NCI-H2107 treated with DMSO at 0.1 percent for 48 hours (cell line): ENCODE measurements at regions not wholly inside any gene's neighbourhood (a gene's known extent, or its start where the extent isn't known, plus 50 kb on each side); places are given as distances from the start of the nearest gene placed in this dataset.
"Not testable (repeated sequence)": the region's sequence is repeated elsewhere in the genome, so short reads cannot be mapped to it uniquely, and the experiment has no call there.

Experiments used
- DNase-seq: peaks from one replicate; lab custom pipeline; 2025; ENCODE audit not compliant: unreplicated experiment; lab: John Stamatoyannopoulos, UW

DNA sequence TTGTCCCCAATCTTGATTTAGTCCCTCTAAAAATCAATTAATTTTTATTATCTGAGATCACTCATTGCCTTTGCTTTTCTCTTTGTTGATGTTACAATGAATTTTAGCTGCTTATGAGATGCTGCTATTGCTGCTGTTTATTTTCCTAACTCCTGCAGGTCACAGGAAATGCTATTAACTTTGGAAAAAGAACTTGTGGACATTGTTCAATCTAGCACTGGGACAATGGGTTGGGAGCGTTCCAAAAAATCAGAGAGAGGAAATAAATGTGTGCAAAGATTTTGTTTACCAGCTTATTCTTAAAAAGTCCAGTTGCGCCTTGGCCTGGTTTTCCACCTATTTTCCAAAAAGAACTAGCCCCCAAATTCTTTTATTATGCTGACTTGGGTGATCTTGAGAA is 268.3 kb downstream of the PTH2R start:
- no peak for DNase-seq

DNA sequence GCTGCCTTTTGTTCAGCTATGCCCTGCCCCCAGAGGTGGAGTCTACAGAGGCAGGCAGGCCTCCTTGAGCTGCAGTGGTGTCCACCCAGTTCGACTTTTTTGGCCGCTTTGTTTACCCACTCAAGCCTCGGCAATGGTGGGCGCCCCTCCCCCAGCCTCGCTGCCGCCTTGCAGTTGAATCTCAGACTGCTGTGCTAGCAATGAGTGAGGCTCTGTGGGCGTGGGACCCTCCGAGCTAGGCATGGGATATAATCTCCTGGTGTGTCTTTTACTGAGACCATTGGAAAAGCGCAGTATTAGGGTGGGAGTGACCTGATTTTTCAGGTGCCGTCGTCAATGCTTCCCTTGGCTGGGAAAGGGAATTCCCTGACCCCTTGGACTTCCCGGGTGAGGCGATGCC is 279.3 kb downstream of the PTH2R start:
- not testable (repeated sequence) for DNase-seq

DNA sequence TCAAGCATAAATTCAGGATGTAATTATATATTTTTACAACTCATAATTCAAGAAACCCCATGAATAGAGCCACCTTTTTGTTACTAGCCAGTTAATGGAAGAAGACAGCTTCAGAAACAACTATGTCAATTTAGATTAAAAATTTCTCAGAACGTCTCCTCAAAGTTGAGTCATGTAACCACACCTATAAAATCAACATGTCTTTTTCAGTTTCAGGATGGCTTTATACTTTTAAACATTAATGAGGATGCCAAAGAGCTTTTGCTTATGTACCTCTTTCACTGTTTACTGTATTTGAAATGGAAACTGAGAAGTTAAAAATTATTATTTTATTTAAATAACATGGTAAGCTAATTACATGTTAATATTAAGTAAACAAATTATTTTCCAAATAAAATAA is 280.1 kb downstream of the PTH2R start:
- DNase-seq, result no peak

DNA sequence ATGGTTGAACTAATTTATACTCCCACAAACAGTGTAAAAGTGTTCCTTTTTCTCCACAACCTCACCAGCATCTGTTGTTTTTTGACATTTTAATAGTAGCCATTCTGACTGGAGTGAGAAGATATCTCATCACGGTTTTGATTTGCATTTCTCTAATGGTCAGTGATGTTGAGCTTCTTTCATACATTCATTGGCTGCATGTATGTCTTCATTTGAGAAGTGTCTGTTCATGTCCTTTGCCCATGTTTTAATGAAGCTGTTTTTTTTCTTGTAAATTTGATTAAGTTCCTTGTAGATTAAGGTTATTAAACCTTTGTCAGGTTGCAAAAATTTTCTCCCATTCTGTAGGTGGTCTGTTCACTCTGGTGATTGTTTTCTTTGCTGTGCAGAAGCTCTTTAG is 281.1 kb downstream of the PTH2R start:
- DNase-seq, result not testable (repeated sequence)

DNA sequence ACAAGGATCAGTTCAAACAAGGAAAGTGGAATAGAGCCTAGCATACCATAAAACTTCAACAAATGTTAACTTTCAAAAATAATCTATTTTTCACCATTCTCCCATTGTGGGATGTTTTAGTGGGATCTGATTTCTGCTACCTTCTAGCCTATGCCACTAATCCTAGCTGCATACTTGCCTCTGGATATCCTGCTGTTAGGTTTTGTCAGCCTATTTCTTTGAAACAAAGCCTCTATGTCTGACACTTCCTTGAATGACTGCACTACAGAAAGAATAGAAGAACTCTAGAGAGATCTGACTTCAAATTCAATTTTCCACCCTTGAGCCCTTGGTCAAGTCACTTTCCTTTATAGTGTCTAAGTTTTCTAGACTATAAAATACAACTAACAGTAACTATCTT is 291.5 kb downstream of the PTH2R start:
- DNase-seq, result no peak

DNA sequence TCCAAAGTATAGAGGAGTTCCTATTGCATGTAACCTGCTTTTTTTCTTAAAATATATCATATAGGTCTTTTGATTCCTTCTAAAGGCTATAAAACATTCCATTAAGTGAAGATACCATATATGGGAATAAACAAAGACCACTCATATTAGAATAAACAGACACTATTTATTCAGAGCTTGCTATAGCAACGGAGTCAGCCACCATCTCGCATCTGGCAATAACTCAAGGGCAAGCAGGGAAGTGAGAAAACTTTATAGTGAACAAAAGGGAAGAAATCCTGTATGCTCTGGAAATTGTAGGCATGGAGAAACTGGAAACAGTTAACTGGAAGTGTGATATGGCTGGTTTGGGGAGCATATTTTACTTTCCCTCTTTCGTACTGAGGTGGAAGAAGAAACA is 301.9 kb downstream of the PTH2R start:
- DNase-seq, result no peak

DNA sequence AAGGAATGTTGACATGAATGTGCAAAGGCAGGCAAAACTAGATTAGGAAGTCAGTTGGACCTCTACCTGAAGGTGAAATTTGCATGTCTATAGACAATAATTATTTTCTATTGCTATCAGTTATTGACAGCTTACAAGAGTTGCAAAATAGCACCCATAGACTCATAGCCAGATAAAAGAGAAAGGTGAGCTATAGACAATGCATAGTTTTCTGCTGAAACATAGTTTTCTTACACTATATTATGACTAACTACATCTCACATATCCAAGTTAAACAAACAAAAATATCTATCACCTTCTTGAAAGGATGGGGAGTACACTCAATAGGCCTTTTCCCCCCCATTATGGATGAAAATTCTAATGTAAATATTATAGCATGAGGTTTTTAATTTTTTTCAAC is 305.0 kb downstream of the PTH2R start:
- DNase-seq, result no peak

DNA sequence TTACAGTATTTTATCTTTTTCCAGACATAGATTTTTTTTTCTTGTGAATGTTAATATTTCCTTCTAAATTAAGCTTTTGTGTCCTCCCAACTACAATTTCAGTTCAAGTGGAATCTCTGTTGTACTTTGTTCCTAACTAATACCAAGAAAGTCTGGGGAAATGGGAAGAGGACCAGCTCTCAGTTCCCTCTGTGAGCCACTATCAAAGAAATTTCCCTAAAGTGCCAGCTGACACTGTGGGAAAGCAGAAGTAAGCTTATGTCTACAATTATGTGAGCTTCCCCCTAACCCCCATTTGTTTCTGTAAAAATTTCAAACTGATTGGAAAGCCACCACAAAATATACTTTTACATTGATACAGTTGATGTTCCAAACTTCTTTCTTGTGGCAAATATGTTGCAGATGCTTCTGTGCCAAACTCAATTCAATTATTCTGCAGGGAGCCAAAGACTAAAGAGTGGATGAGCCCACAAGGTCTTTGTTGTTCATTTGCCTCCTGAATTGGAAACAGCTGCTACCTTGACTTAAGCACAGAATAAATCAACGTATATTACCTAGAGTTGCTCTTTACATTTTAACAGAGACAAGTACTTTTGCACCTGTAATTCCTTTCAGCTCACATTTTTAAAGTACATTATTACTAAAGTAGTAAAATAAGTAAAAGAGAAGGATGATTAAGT is 306.6 kb downstream of the PTH2R start:
- DNase-seq, result peak; percentile 61

DNA sequence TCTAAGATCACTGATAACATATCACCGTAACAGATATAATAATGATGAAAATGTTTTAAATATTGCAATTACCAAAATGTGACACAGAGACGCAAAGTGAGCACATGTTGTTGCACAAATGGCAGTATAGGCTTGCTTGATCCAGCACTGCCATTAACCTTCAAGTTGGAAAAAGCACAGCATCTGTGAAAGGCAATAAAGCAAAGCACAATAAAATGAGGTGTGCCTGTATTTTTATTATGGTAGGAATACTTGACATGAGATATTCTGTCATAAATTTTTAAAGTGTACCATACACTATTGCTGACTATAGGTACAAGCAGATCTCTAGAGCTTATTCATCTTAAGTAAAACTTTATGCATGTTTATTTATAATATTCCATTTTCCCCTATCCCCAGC is 312.2 kb downstream of the PTH2R start:
- no peak for DNase-seq

DNA sequence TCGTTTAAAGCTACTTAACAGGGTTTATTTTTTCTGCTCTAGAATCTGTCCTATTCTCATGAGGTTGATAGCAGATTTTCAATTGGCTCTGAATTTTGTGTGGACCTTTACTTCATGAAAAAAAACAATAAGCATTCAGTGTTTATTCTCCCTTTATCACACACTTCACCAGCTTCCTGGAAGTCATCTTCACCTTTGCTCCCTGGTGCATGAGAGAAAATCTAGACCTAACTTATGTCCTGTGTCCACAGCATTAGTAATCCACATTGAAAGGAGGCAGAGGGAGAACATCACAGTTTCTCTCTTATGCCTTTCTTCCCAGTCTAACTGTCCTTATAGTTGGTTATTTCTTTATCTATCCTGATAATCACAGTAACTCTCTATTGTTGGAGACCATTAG is 316.1 kb downstream of the PTH2R start:
- DNase-seq, result no peak

DNA sequence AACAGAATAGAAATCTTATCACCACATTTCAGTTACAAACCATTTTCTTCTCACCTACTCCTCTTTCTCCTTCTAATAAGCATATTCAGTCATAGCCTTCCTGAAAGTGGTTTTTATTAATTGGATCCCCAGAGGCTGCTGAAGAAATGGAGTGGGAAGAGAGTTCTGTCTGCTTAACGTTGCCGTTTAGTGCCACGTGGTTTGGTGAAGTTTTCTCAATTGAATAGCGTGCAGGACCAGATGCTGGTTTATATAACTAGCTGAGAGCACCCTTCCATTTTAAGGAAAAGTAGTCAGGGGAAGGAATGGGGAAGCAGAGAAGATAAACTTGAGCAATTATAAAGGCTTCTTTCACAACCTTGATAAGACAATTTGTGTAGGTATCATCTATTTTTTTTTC is 318.7 kb downstream of the PTH2R start:
- DNase-seq, result no peak

DNA sequence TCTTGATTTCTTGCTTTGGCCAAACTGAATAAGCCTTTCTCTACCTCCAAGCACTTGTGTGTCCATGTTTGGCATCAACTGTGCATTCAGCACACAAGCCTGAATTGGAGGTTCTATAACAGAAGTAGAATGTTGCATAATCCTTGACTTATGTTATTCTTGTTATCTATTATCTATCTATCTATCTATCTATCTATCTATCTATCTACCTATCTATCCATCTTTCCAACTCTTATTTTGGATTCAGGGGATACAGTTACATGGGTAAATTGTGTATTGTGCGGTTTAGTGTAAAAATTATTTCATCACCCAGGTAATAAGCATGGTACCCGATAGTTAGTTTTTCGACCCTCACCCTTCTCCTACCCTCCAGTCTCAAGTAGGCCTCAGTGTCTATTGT is 319.6 kb downstream of the PTH2R start:
- DNase-seq, result no peak

DNA sequence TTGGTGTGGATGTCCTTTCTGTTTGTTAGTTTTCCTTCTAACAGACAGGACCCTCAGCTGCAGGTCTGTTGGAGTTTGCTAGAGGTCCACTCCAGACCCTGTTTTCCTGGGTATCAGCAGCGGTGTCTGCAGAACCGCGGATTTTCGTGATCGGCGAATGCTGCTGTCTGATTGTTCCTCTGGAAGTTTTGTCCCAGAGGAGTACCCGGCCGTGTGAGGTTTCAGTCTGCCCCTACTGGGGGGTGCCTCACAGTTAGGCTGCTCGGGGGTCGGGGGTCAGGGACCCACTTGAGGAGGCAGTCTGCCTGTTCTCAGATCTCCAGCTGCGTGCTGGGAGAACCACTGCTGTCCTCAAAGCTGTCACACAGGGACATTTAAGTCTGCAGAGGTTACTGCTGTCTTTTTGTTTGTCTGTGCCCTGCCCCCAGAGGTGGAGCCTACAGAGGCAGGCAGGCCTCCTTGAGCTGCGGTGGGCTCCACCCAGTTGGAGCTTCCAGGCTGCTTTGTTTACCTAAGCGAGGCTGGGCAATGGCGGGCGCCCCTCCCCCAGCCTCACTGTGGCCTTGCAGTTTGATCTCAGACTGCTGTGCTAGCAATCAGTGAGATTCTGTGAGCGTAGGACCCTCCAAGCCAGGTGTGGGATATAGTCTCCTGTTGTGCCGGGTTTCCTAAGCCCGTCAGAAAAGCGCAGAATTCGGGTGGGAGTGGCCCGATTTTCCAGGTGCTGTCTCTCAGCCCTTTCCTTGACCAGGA is 345.2 kb downstream of the PTH2R start:
- not testable (repeated sequence) for DNase-seq

DNA sequence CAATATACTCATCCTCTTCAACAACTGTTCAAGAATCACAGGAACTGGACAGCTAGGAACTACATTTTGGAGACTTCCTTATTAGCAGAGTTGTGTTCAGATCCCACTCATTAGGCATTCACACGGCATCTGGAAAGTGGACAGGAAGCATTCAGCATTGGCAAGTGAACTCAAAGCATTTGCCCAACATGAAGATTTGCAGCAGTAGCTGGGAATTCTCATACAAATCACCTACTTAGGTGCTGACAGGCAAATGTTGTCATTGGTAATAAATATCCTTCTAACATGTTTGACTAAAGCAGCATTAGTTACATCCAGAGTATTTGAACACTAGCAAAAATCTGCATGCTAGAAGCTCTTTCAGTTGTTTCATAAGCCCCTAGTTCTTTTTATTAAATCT is 350.8 kb downstream of the PTH2R start:
- DNase-seq, result no peak

DNA sequence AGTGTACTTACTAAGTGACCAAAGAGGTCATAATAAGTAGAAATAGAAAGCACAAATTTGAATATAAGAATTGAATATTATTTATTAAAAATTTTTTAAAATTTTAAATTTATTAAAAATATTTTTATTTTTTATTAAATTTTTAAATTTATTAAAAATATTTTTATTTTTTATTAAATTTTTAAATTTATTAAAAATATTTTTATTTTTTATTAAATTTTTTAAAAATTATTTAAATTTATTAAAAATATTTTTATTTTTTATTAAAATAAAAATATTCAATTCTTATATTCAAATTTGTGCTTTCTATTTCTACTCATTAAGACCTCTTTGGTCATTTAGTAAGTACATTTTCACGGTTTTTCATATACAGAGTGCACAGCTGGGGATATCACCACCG is 366.5 kb downstream of the PTH2R start:
- not testable (repeated sequence) for DNase-seq

DNA sequence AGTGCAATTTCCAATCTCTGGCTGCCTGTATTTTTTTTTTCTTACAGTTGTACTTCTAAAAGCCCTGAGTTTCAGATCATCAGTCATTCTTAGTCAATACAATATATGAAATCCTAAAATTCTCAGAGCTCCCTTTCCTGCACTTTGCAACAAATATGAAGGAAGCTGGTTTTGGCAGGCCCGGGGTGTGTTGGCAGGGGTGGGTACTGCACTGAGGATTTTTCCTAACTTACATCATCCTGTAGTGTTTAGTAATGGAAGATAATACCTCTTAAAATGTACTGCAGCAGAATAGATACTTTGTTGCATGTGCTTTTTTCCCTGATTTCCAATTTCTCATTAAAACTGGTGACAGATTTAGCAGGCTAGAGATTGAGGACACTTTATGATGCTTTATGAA is 374.6 kb downstream of the PTH2R start:
- no peak for DNase-seq

DNA sequence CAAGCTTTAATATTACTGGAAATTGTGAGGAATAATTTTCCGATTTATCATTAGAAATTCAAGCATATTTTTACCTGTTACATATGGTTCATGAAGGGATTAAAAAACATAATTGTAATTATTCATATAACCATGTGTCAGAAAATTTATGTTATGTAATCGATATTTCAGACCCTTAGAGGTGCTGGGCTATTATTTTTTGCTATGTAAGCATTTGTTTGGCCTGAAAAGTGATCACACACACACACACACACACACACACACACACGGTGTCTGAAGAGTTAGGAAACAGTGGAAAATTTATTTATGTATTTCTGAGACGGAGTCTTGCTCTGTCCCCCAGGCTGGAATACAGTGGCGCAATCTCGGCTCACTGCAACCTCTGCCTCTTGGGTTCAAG is 375.5 kb downstream of the PTH2R start:
- no peak for DNase-seq

DNA sequence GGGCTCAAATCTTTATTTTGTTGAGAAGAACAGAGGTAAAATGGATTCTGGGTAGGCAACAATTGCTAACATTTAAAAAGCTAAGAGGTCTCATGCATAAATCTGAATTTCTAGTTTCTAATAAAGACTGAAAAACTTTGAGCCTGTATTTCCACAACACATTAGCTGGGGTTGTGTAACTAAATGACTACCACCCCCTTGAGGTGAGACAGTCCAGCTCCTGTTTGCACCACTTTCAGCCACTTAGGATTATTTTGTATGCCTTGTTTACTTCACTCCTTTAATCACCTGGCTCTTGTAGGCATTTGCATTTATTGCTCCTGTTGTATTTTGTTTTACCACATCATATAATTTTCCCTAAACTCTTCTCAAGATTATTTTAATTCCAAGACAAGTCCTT is 376.6 kb downstream of the PTH2R start:
- DNase-seq, result peak; percentile 28

DNA sequence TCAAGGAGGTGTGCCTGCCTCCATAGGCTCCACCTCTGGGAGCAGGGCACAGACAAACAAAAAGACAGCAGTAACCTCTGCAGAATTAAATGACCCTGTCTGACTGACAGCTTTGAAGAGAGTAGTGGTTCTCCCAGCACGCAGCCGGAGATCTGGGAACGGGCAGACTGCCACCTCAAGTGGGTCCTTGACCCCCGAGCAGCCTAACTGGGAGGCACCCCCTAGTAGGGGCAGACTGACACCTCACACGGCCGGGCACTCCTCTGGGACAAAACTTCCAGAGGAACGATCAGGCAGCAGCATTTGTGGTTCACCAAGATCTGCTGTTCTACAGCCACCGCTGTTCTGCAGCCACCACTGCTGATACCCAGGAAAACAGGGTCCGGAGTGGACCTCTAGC is 378.2 kb downstream of the PTH2R start:
- DNase-seq, result not testable (repeated sequence)

DNA sequence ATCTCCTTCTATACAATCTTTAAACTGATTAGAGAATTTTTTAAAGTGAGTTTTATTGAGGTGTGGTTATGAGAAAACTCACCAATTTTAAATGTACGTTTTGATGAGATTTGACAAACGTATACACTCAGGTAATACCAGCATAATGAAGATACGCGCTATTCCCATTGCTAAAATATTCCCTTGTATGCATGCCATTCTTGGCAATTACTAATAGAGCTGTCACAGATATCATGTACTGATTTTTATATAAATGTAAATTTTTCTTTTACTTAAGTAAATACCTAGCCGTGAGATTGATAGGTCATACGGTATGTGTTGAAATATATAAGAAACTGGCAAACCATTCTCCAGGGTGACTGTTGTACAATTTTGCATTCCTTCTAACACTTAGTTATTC is 384.7 kb downstream of the PTH2R start:
- no peak for DNase-seq

DNA sequence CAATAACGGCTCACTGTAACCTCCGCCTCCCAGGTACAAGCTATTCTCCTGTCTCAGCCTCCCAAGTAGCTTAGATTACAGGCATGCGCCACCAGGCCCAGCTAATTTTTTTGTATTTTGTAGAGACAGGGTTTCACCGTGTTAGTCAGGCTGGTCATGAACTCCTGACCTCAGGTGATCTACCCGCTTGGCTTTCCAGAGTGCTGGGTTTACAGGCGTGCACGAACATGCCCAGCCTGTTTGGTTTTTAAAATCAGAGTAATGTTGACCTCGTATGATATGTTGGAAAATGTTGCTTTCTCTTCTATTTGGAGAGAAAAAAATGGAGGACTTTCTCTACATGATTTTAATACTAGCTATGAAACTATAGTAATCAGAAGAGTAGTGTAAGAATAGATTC is 386.2 kb downstream of the PTH2R start:
- DNase-seq, result no peak

DNA sequence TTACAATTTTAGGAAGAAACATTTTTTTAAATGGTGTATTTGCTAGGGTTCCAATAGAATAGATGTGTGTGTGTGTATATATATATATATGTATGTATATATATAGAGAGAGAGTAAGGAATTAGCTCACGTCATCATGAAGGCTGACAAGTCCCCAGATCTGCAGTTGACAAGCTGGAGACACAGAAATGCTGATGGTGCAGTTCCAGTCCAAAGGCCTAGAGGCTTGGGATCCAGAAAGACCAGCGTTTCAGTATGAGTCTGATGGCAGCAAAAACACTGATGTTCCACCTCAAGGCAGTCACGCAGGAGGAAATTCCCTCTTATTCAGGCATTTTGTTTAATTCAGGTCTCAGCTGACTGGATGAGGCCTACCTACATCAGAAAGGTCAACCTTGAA is 386.8 kb downstream of the PTH2R start:
- no peak for DNase-seq
